ENCODE measurements at regions not wholly inside any gene's neighbourhood (a gene's known extent, or its start where the extent isn't known, plus 50 kb on each side); places are given as distances from the start of the nearest gene placed in this dataset.

GRCh38 chr1:213871179-213871578 is 116.6 kb upstream of the PROX1 start:
- Histone ChIP-seq H3K27ac (no peak overlapping the region), H3K9me3 (ENCODE audit: severe bottlenecking) (no peaks in the 10 kb centered on the region), H3K27me3 (ENCODE audit: insufficient read depth, low read depth, severe bottlenecking) (no peaks in the 10 kb centered on the region), H3K4me3 (ENCODE audit: low read depth, low read length) (no peak overlapping the region), H3K36me3 (no peaks in the 10 kb centered on the region)
- no peak for TF ChIP-seq CTCF (IDR thresholded peaks at IDR 0.05; ENCODE audit: low read depth, low read length)
- DNase-seq = no peak

- TF ChIP-seq CTCF (IDR thresholded peaks at IDR 0.05; ENCODE audit: low read depth, low read length) = no peak
- Histone ChIP-seq H3K36me3 (no peaks in the 10 kb centered on the region), H3K4me3 (ENCODE audit: low read depth, low read length) (no peak overlapping the region), H3K27ac (no peak overlapping the region), H3K27me3 (ENCODE audit: insufficient read depth, low read depth, severe bottlenecking) (no peaks in the 10 kb centered on the region), H3K9me3 (ENCODE audit: severe bottlenecking) (no peaks in the 10 kb centered on the region)
- no peak for DNase-seq
Measured at GRCh38 chr1:213874789-213875188, 113.0 kb upstream of the PROX1 start.

- Histone ChIP-seq H3K9me3 (ENCODE audit: severe bottlenecking) (no peaks in the 10 kb centered on the region), H3K4me3 (ENCODE audit: low read depth, low read length) (no peak overlapping the region), H3K27me3 (ENCODE audit: insufficient read depth, low read depth, severe bottlenecking) (no peaks in the 10 kb centered on the region), H3K36me3 (no peaks in the 10 kb centered on the region), H3K27ac (no peak overlapping the region)
- TF ChIP-seq CTCF (IDR thresholded peaks at IDR 0.05; ENCODE audit: low read depth, low read length) = no peak
- no peak for DNase-seq
Measured at GRCh38 chr1:213876531-213876930, 111.2 kb upstream of the PROX1 start.

- Histone ChIP-seq H3K27ac (no peak overlapping the region), H3K27me3 (ENCODE audit: insufficient read depth, low read depth, severe bottlenecking) (peaks cover 28% of the 10 kb centered on the region), H3K9me3 (ENCODE audit: severe bottlenecking) (no peaks in the 10 kb centered on the region), H3K4me3 (ENCODE audit: low read depth, low read length) (no peak overlapping the region), H3K36me3 (no peaks in the 10 kb centered on the region)
- no peak for DNase-seq
- TF ChIP-seq CTCF (IDR thresholded peaks at IDR 0.05; ENCODE audit: low read depth, low read length) = no peak
Measured at GRCh38 chr1:213883618-213884017, 104.2 kb upstream of the PROX1 start.

GRCh38 chr1:213884402-213884801 is 103.4 kb upstream of the PROX1 start:
- Histone ChIP-seq H3K36me3 (no peaks in the 10 kb centered on the region), H3K9me3 (ENCODE audit: severe bottlenecking) (no peaks in the 10 kb centered on the region), H3K4me3 (ENCODE audit: low read depth, low read length) (no peak overlapping the region), H3K27me3 (ENCODE audit: insufficient read depth, low read depth, severe bottlenecking) (peaks cover 36% of the 10 kb centered on the region), H3K27ac (no peak overlapping the region)
- no peak for TF ChIP-seq CTCF (IDR thresholded peaks at IDR 0.05; ENCODE audit: low read depth, low read length)
- no peak for DNase-seq

GRCh38 chr1:213884942-213885341 is 102.8 kb upstream of the PROX1 start:
- DNase-seq = no peak
- TF ChIP-seq CTCF (IDR thresholded peaks at IDR 0.05; ENCODE audit: low read depth, low read length) = no peak
- Histone ChIP-seq H3K27me3 (ENCODE audit: insufficient read depth, low read depth, severe bottlenecking) (peaks cover 41% of the 10 kb centered on the region), H3K4me3 (ENCODE audit: low read depth, low read length) (no peak overlapping the region), H3K36me3 (no peaks in the 10 kb centered on the region), H3K9me3 (ENCODE audit: severe bottlenecking) (no peaks in the 10 kb centered on the region), H3K27ac (no peak overlapping the region)
